ENCODE measurements at regions not wholly inside any gene's neighbourhood (a gene's known extent, or its start where the extent isn't known, plus 50 kb on each side); places are given as distances from the start of the nearest gene placed in this dataset.

DNA sequence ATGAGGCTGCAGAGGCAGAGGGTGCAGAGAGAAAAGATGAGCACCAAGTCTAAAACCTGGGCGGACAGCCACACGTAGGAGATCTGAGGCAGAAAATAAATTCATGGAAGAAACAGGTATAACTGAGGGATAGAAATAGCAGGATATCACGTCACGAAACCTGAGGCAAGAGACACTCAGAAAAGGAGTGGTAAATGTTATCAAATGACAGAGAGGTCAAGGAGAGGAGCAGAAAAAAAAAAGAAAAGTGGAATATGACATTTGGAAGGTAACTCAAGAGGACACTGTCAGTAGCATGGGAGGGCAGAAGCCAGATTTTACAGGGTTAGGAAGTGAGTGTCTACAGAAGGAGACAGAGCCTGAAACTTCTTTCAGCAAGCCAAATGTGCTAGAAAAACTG is 84.2 kb upstream of the FBXL4 start:
- Mint-ChIP-seq H3K27me3 (ENCODE audit: insufficient read depth, unreplicated experiment) (peaks cover 41% of the 10 kb centered on the region), H3K9me3 (ENCODE audit: unreplicated experiment) (peaks cover 6% of the 10 kb centered on the region), H3K4me3 (ENCODE audit: unreplicated experiment) (no peak overlapping the region), H3K36me3 (ENCODE audit: insufficient read depth, unreplicated experiment) (no peaks in the 10 kb centered on the region), H3K4me1 (ENCODE audit: insufficient read depth, unreplicated experiment) (no peaks in the 10 kb centered on the region), H3K27ac (ENCODE audit: low read depth, unreplicated experiment) (no peak overlapping the region)
- POLR2A ChIA-PET: no interaction called here
- DNase-seq (ENCODE audit: unreplicated experiment): no peak
- no TSS peak for BruUV-seq (replicated peaks)
- CTCF ChIA-PET: no interaction called here
- TF ChIP-seq, protein P1, sequence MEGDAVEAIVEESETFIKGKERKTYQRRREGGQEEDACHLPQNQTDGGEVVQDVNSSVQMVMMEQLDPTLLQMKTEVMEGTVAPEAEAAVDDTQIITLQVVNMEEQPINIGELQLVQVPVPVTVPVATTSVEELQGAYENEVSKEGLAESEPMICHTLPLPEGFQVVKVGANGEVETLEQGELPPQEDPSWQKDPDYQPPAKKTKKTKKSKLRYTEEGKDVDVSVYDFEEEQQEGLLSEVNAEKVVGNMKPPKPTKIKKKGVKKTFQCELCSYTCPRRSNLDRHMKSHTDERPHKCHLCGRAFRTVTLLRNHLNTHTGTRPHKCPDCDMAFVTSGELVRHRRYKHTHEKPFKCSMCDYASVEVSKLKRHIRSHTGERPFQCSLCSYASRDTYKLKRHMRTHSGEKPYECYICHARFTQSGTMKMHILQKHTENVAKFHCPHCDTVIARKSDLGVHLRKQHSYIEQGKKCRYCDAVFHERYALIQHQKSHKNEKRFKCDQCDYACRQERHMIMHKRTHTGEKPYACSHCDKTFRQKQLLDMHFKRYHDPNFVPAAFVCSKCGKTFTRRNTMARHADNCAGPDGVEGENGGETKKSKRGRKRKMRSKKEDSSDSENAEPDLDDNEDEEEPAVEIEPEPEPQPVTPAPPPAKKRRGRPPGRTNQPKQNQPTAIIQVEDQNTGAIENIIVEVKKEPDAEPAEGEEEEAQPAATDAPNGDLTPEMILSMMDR (IDR thresholded peaks at IDR 0.05; ENCODE audit: unreplicated experiment): no peak
- intact Hi-C loops (cut with micrococcal nuclease): no loop called here

DNA sequence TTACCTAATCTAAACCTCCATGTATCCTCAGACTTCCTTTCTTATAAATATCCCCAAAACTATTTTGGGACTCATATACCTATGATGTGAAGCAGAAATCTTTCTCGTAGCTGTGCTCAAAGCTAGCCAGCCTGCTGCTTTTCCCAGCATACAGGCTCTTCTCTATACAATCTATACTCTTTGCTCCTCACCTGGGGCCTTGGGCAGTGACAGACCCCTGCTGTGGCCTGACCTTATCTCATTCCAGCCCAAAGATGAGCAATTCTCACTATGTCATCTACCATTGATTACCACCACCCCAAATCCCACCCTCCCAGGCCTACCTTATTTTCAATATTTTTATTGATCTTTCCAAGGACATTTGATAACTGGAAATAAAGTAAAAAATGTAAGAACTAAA is 83.2 kb upstream of the FBXL4 start:
- ChIA-PET POLR2A (no interaction called here), CTCF (interaction anchor here (0.6 kb wide), 1 partner anchor 38 kb away, joined by 3 read pairs; no protein-coding TSS in a partner anchor)
- no peak overlapping the region for H3K27ac Mint-ChIP-seq (ENCODE audit: low read depth, unreplicated experiment)
- BruUV-seq (replicated peaks): no TSS peak
- no peaks in the 10 kb centered on the region for H3K36me3 Mint-ChIP-seq (ENCODE audit: insufficient read depth, unreplicated experiment)
- no peak for DNase-seq (ENCODE audit: unreplicated experiment)
- H3K27me3 Mint-ChIP-seq (ENCODE audit: insufficient read depth, unreplicated experiment): peaks cover 31% of the 10 kb centered on the region
- no peak overlapping the region for H3K4me3 Mint-ChIP-seq (ENCODE audit: unreplicated experiment)
- intact Hi-C loops (cut with micrococcal nuclease): no loop called here
- peaks cover 14% of the 10 kb centered on the region for H3K9me3 Mint-ChIP-seq (ENCODE audit: unreplicated experiment)
- H3K4me1 Mint-ChIP-seq (ENCODE audit: insufficient read depth, unreplicated experiment): peaks cover 8% of the 10 kb centered on the region
- TF ChIP-seq, protein P1 (IDR thresholded peaks at IDR 0.05; ENCODE audit: unreplicated experiment): no peak

DNA sequence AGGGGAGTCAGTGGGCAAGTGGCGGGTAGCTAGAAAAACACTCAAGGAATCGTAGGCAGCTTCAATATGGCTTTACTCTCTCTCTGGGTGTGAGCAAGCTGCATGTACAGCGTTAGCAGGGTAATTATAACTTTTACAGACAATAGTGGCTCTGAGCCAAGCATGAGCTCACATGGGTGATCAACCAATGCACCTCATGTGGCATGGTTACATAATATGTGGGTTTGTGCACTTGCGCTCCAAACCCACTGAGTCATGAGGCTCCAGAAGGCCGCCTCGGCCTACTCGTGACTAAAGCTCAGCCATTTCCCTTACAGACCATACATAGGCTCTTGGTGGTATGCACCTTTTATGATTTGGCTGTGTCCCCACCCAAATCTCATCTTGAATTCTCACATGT is 78.4 kb upstream of the FBXL4 start:
- TF ChIP-seq, protein P1 (IDR thresholded peaks at IDR 0.05; ENCODE audit: unreplicated experiment): no peak
- no peak overlapping the region for H3K27ac Mint-ChIP-seq (ENCODE audit: low read depth, unreplicated experiment)
- BruUV-seq (replicated peaks): no TSS peak
- no peak overlapping the region for H3K4me3 Mint-ChIP-seq (ENCODE audit: unreplicated experiment)
- intact Hi-C loops (cut with micrococcal nuclease): no loop called here
- ChIA-PET CTCF (interaction anchor here (0.6 kb wide), 1 partner anchor 833 kb away, joined by 4 read pairs; no protein-coding TSS in a partner anchor), POLR2A (no interaction called here)
- no peaks in the 10 kb centered on the region for H3K36me3 Mint-ChIP-seq (ENCODE audit: insufficient read depth, unreplicated experiment)
- no peaks in the 10 kb centered on the region for H3K27me3 Mint-ChIP-seq (ENCODE audit: insufficient read depth, unreplicated experiment)
- DNase-seq (ENCODE audit: unreplicated experiment): peak; percentile 73
- peaks cover 9% of the 10 kb centered on the region for H3K4me1 Mint-ChIP-seq (ENCODE audit: insufficient read depth, unreplicated experiment)
- H3K9me3 Mint-ChIP-seq (ENCODE audit: unreplicated experiment): peaks cover 14% of the 10 kb centered on the region

DNA sequence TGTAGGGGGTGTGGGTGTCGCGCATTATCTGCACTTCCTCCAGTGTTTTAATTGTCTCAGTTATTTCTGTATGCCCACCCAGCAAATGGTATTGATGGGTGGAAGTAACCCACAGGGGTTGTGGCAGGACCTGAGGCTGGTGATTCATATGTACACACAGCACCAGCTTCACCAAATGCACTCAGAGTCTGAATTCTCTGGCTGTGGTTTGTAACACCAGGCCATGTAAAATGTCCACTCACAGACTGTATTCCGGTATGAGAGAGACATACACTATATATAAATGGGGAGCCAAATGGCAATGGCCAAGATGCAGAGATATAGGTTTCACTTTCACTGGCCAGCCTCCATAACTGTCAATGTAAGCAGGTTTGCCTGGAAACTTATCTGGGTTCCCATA is 76.3 kb upstream of the FBXL4 start:
- intact Hi-C loops (cut with micrococcal nuclease): no loop called here
- TF ChIP-seq, protein P1 (IDR thresholded peaks at IDR 0.05; ENCODE audit: unreplicated experiment): no peak
- no peaks in the 10 kb centered on the region for H3K36me3 Mint-ChIP-seq (ENCODE audit: insufficient read depth, unreplicated experiment)
- H3K27me3 Mint-ChIP-seq (ENCODE audit: insufficient read depth, unreplicated experiment): no peaks in the 10 kb centered on the region
- peaks cover 9% of the 10 kb centered on the region for H3K4me1 Mint-ChIP-seq (ENCODE audit: insufficient read depth, unreplicated experiment)
- no peak for DNase-seq (ENCODE audit: unreplicated experiment)
- H3K4me3 Mint-ChIP-seq (ENCODE audit: unreplicated experiment): no peak overlapping the region
- no TSS peak for BruUV-seq (replicated peaks)
- CTCF ChIA-PET: no interaction called here
- H3K27ac Mint-ChIP-seq (ENCODE audit: low read depth, unreplicated experiment): no peak overlapping the region
- POLR2A ChIA-PET: no interaction called here
- H3K9me3 Mint-ChIP-seq (ENCODE audit: unreplicated experiment): peaks cover 14% of the 10 kb centered on the region

All from MCF 10A (cell line).